ENCODE measurements at regions not wholly inside any gene's neighbourhood (a gene's known extent, or its start where the extent isn't known, plus 50 kb on each side); places are given as distances from the start of the nearest gene placed in this dataset.
"Not testable (repeated sequence)": the region's sequence is repeated elsewhere in the genome, so short reads cannot be mapped to it uniquely, and the experiment has no call there.

DNA sequence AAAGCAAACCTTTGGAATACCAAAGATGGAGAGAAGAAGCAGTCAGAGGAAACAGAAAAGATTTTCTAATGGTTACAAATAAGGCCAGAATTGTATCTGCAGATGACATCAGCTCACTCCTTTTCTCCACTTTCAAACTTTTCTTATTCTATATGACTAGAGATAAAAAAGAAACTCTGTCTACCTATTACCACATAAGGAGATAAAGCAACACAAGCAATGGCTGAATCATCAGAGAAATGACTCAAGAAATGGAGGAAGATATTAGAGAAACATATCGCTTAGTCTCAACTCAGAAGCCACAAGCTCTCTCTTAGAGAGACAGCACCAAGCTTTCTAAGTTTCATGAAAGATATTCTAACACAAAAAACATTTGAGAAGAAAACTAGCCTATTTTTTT lies 784.0 kb downstream of the ZPLD1 start:
- Histone ChIP-seq H3K36me3 (ENCODE audit: control insufficient read depth in 2 of 2, insufficient read depth in 2 of 2, low read length in 2 of 2) (no peaks in the 10 kb centered on the region), H3K4me1 (ENCODE audit: control insufficient read depth in 2 of 2, insufficient read depth in 2 of 2, low read length in 2 of 2) (no peaks in the 10 kb centered on the region), H3K9ac (ENCODE audit: low read depth in 1 of 2, low read length in 2 of 2) (no peak overlapping the region), H3K4me3 (ENCODE audit: low read length in 2 of 2) (no peak overlapping the region), H3K27ac (ENCODE audit: low read depth in 2 of 2, low read length in 2 of 2) (no peak overlapping the region), H3K9me3 (ENCODE audit: control insufficient read depth in 2 of 2, low read length in 2 of 2) (no peaks in the 10 kb centered on the region), H3K27me3 (ENCODE audit: control insufficient read depth in 2 of 2, insufficient read depth in 2 of 2, low read length in 2 of 2) (no peaks in the 10 kb centered on the region)

- Histone ChIP-seq H3K36me3 (ENCODE audit: control insufficient read depth in 2 of 2, insufficient read depth in 2 of 2, low read length in 2 of 2) (no peaks in the 10 kb centered on the region), H3K9ac (ENCODE audit: low read depth in 1 of 2, low read length in 2 of 2) (no peak overlapping the region), H3K27ac (ENCODE audit: low read depth in 2 of 2, low read length in 2 of 2) (no peak overlapping the region), H3K4me1 (ENCODE audit: control insufficient read depth in 2 of 2, insufficient read depth in 2 of 2, low read length in 2 of 2) (no peaks in the 10 kb centered on the region), H3K27me3 (ENCODE audit: control insufficient read depth in 2 of 2, insufficient read depth in 2 of 2, low read length in 2 of 2) (no peaks in the 10 kb centered on the region), H3K9me3 (ENCODE audit: control insufficient read depth in 2 of 2, low read length in 2 of 2) (no peaks in the 10 kb centered on the region), H3K4me3 (ENCODE audit: low read length in 2 of 2) (no peak overlapping the region)
Observed at GRCh38 chr3:103227651-103228050, 792.8 kb downstream of the ZPLD1 start.

- Histone ChIP-seq H3K4me1 (ENCODE audit: control insufficient read depth in 2 of 2, insufficient read depth in 2 of 2, low read length in 2 of 2) (no peaks in the 10 kb centered on the region), H3K27me3 (ENCODE audit: control insufficient read depth in 2 of 2, insufficient read depth in 2 of 2, low read length in 2 of 2) (no peaks in the 10 kb centered on the region), H3K4me3 (ENCODE audit: low read length in 2 of 2) (no peak overlapping the region), H3K36me3 (ENCODE audit: control insufficient read depth in 2 of 2, insufficient read depth in 2 of 2, low read length in 2 of 2) (no peaks in the 10 kb centered on the region), H3K9me3 (ENCODE audit: control insufficient read depth in 2 of 2, low read length in 2 of 2) (peaks cover 0 to 5% of the 10 kb centered on the region in 2 donors), H3K9ac (ENCODE audit: low read depth in 1 of 2, low read length in 2 of 2) (no peak overlapping the region), H3K27ac (ENCODE audit: low read depth in 2 of 2, low read length in 2 of 2) (no peak overlapping the region)
Observed at GRCh38 chr3:103247459-103247858, 812.6 kb downstream of the ZPLD1 start.

DNA sequence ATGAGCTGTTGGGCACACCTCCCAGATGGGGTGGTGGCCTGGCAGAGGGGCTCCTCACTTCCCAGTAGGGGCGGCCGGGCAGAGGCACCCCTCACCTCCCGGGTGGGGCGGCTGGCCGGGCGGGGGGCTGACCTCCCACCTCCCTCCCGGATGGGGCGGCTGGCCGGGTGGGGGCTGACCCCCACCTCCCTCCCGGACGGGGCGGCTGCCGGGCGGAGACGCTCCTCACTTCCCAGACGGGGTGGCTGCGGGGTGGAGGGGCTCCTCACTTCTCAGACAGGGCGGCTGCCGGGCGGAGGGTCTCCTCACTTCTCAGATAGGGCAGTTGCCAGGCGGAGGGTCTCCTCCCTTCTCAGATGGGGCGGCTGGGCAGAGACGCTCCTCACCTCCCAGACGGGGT lies 820.0 kb downstream of the ZPLD1 start:
- not testable (repeated sequence) for H3K27me3 ChIP-seq (ENCODE audit: control insufficient read depth in 2 of 2, insufficient read depth in 2 of 2, low read length in 2 of 2); H3K4me1 ChIP-seq (ENCODE audit: control insufficient read depth in 2 of 2, insufficient read depth in 2 of 2, low read length in 2 of 2); H3K4me3 ChIP-seq (ENCODE audit: low read length in 2 of 2); H3K9me3 ChIP-seq (ENCODE audit: control insufficient read depth in 2 of 2, low read length in 2 of 2); H3K27ac ChIP-seq (ENCODE audit: low read depth in 2 of 2, low read length in 2 of 2); H3K36me3 ChIP-seq (ENCODE audit: control insufficient read depth in 2 of 2, insufficient read depth in 2 of 2, low read length in 2 of 2); H3K9ac ChIP-seq (ENCODE audit: low read depth in 1 of 2, low read length in 2 of 2)

- H3K4me3 ChIP-seq (ENCODE audit: low read length in 2 of 2): no peak overlapping the region
- no peaks in the 10 kb centered on the region for H3K9me3 ChIP-seq (ENCODE audit: control insufficient read depth in 2 of 2, low read length in 2 of 2)
- no peak overlapping the region for H3K27ac ChIP-seq (ENCODE audit: low read depth in 2 of 2, low read length in 2 of 2)
Observed at GRCh38 chr3:103269287-103269686, 834.5 kb downstream of the ZPLD1 start.

DNA sequence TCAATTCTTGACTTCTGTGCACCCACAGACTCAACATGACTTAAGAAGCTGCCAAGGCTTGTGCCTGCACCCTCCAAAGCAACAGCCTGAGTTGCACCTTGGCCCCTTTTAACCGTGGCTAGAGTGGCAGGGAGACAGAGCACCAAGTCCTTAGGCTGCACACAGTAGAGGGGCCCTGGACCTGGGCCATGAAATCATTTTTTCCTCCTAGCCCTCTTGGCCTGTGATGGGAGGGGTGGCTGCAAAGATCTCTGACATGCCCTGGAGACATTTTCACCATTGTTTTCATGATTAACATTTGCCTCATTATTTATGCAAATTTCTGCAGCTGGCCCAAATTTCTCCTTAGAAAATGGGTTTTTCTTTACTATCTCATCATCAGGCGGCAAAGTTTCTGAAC lies 836.8 kb downstream of the ZPLD1 start:
- H3K4me3 ChIP-seq (ENCODE audit: low read length in 2 of 2): no peak overlapping the region
- H3K9me3 ChIP-seq (ENCODE audit: control insufficient read depth in 2 of 2, low read length in 2 of 2): no peaks in the 10 kb centered on the region
- H3K27ac ChIP-seq (ENCODE audit: low read depth in 2 of 2, low read length in 2 of 2): no peak overlapping the region
- H3K27me3 ChIP-seq (ENCODE audit: control insufficient read depth in 2 of 2, insufficient read depth in 2 of 2, low read length in 2 of 2): no peaks in the 10 kb centered on the region
- H3K9ac ChIP-seq (ENCODE audit: low read depth in 1 of 2, low read length in 2 of 2): no peak overlapping the region
- H3K36me3 ChIP-seq (ENCODE audit: control insufficient read depth in 2 of 2, insufficient read depth in 2 of 2, low read length in 2 of 2): no peaks in the 10 kb centered on the region
- no peaks in the 10 kb centered on the region for H3K4me1 ChIP-seq (ENCODE audit: control insufficient read depth in 2 of 2, insufficient read depth in 2 of 2, low read length in 2 of 2)

More at GRCh38 chr3:103269287-103269686, 834.5 kb downstream of the ZPLD1 start:
- Histone ChIP-seq H3K4me1 (ENCODE audit: control insufficient read depth in 2 of 2, insufficient read depth in 2 of 2, low read length in 2 of 2) (no peaks in the 10 kb centered on the region), H3K9ac (ENCODE audit: low read depth in 1 of 2, low read length in 2 of 2) (no peak overlapping the region), H3K27me3 (ENCODE audit: control insufficient read depth in 2 of 2, insufficient read depth in 2 of 2, low read length in 2 of 2) (no peaks in the 10 kb centered on the region), H3K36me3 (ENCODE audit: control insufficient read depth in 2 of 2, insufficient read depth in 2 of 2, low read length in 2 of 2) (no peaks in the 10 kb centered on the region)

DNA sequence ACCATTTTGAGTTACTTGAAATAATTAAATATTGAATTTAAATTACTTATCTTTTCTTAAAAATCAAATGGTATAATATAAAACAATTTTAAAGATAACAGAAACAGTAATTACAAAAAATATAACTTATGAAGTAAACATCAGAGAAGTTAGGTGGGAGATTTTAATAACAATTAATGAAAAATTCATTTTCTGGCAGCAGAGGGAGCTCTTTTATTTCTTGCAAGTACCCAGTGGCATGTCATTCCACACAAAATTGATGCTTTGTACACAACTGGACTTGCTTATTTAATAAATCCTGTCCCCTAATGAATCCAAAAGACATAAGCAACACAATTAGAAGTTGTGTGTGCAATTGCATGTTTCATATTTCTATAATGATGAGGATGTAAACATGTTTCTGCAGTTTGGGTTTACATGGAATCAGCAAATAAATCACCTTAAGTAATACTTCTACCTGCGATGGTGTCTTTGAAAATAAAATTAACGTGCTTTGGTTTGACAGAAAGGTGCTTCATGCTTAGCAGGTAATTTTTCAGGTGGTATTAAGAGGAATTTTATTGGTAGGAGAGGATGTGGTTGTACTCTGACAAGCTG lies 861.3 kb downstream of the ZPLD1 start:
- Histone ChIP-seq H3K27ac (ENCODE audit: low read depth in 2 of 2, low read length in 2 of 2) (no peak overlapping the region), H3K27me3 (ENCODE audit: control insufficient read depth in 2 of 2, insufficient read depth in 2 of 2, low read length in 2 of 2) (no peaks in the 10 kb centered on the region), H3K9ac (ENCODE audit: low read depth in 1 of 2, low read length in 2 of 2) (no peak overlapping the region), H3K9me3 (ENCODE audit: control insufficient read depth in 2 of 2, low read length in 2 of 2) (no peaks in the 10 kb centered on the region), H3K36me3 (ENCODE audit: control insufficient read depth in 2 of 2, insufficient read depth in 2 of 2, low read length in 2 of 2) (no peaks in the 10 kb centered on the region), H3K4me3 (ENCODE audit: low read length in 2 of 2) (no peak overlapping the region), H3K4me1 (ENCODE audit: control insufficient read depth in 2 of 2, insufficient read depth in 2 of 2, low read length in 2 of 2) (no peaks in the 10 kb centered on the region)

DNA sequence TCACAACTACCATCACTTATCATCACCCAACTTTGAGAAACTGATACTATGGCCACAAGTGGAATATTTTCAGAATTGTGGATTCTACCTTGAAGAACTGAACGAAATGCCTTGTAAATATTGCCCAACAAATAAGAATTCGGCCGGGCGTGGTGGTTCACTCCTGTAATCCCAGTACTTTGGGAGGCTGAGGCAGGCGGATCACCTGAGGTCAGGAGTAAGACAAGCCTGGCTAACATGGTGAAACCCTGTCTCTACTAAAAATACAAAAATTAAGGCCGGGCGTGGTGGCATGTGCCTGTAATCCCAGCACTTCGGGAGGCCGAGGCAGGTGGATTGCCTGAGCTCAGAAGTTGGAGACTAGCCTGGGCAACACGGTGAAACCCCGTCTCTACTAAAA lies 862.7 kb downstream of the ZPLD1 start:
- not testable (repeated sequence) for H3K9me3 ChIP-seq (ENCODE audit: control insufficient read depth in 2 of 2, low read length in 2 of 2); H3K27ac ChIP-seq (ENCODE audit: low read depth in 2 of 2, low read length in 2 of 2); H3K36me3 ChIP-seq (ENCODE audit: control insufficient read depth in 2 of 2, insufficient read depth in 2 of 2, low read length in 2 of 2); H3K4me1 ChIP-seq (ENCODE audit: control insufficient read depth in 2 of 2, insufficient read depth in 2 of 2, low read length in 2 of 2); H3K9ac ChIP-seq (ENCODE audit: low read depth in 1 of 2, low read length in 2 of 2); H3K4me3 ChIP-seq (ENCODE audit: low read length in 2 of 2); H3K27me3 ChIP-seq (ENCODE audit: control insufficient read depth in 2 of 2, insufficient read depth in 2 of 2, low read length in 2 of 2)

DNA sequence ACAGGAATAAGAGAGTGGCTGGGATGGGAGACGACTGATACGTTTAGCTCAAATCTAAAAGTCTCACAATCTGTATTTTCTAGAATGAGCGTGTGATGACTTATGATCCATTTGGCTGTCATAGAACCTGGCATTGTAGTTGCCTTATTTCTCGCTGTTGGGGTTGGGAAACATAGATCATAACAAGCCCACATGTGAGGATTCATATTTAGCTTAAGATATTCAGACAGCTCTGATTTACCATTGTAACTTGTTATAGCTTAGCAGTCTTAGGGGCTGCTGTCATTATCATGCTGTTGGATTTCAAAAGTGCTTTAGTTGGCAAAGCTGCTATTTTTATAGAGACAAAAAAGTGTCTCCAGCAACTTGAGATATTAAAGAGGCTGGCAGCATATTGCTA lies 871.3 kb downstream of the ZPLD1 start:
- H3K36me3 ChIP-seq (ENCODE audit: control insufficient read depth in 2 of 2, insufficient read depth in 2 of 2, low read length in 2 of 2): no peaks in the 10 kb centered on the region
- H3K4me1 ChIP-seq (ENCODE audit: control insufficient read depth in 2 of 2, insufficient read depth in 2 of 2, low read length in 2 of 2): no peaks in the 10 kb centered on the region
- H3K9me3 ChIP-seq (ENCODE audit: control insufficient read depth in 2 of 2, low read length in 2 of 2): no peaks in the 10 kb centered on the region
- no peaks in the 10 kb centered on the region for H3K27me3 ChIP-seq (ENCODE audit: control insufficient read depth in 2 of 2, insufficient read depth in 2 of 2, low read length in 2 of 2)
- H3K27ac ChIP-seq (ENCODE audit: low read depth in 2 of 2, low read length in 2 of 2): no peak overlapping the region
- H3K9ac ChIP-seq (ENCODE audit: low read depth in 1 of 2, low read length in 2 of 2): no peak overlapping the region
- no peak overlapping the region for H3K4me3 ChIP-seq (ENCODE audit: low read length in 2 of 2)

DNA sequence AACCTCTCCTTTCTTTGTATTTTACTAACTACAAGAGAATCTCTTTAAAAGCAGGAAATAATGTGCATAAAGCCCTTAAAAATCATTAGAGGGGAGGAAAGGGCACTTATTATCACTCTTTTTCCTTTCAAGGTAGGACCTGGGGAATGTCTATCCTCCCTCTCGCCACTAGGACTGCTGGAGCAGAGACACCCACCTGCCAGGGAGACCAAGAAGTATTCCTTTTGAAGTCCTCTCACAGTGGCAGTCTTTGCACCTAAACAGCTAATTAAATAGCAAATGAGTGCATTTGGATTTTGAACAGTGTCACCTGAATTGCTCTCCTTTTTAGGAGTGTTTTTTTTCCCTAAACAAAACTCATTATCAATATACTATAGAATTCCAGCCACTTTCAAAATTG lies 874.1 kb downstream of the ZPLD1 start:
- Histone ChIP-seq H3K36me3 (ENCODE audit: control insufficient read depth in 2 of 2, insufficient read depth in 2 of 2, low read length in 2 of 2) (no peaks in the 10 kb centered on the region), H3K4me3 (ENCODE audit: low read length in 2 of 2) (no peak overlapping the region), H3K27ac (ENCODE audit: low read depth in 2 of 2, low read length in 2 of 2) (no peak overlapping the region), H3K9me3 (ENCODE audit: control insufficient read depth in 2 of 2, low read length in 2 of 2) (no peaks in the 10 kb centered on the region), H3K27me3 (ENCODE audit: control insufficient read depth in 2 of 2, insufficient read depth in 2 of 2, low read length in 2 of 2) (no peaks in the 10 kb centered on the region), H3K9ac (ENCODE audit: low read depth in 1 of 2, low read length in 2 of 2) (no peak overlapping the region), H3K4me1 (ENCODE audit: control insufficient read depth in 2 of 2, insufficient read depth in 2 of 2, low read length in 2 of 2) (no peaks in the 10 kb centered on the region)

DNA sequence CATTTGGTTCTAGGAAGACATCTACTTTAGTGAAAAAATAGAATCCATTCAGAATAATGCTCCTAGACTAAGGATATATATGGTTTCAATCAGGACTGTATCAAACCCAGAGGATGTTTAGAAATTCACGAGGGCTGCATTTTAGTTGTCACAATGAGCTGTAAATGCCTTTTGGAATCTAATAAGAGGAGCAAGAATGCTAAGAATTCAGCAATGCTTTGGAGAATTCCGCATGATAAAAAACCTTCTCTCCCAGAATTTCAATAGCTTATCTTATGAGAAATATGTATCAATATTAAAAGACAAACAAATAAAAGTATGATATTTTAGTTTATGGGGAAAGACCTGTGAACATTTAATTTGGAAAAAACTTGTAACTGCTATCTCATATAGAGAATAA lies 885.1 kb downstream of the ZPLD1 start:
- no peak overlapping the region for H3K27ac ChIP-seq (ENCODE audit: low read depth in 2 of 2, low read length in 2 of 2)

More for the DNA sequence above, 885.1 kb downstream of the ZPLD1 start:
- Histone ChIP-seq H3K9me3 (ENCODE audit: control insufficient read depth in 2 of 2, low read length in 2 of 2) (no peaks in the 10 kb centered on the region), H3K4me1 (ENCODE audit: control insufficient read depth in 2 of 2, insufficient read depth in 2 of 2, low read length in 2 of 2) (no peaks in the 10 kb centered on the region), H3K4me3 (ENCODE audit: low read length in 2 of 2) (no peak overlapping the region), H3K27me3 (ENCODE audit: control insufficient read depth in 2 of 2, insufficient read depth in 2 of 2, low read length in 2 of 2) (no peaks in the 10 kb centered on the region), H3K9ac (ENCODE audit: low read depth in 1 of 2, low read length in 2 of 2) (no peak overlapping the region), H3K36me3 (ENCODE audit: control insufficient read depth in 2 of 2, insufficient read depth in 2 of 2, low read length in 2 of 2) (no peaks in the 10 kb centered on the region)
